Ishikawa (cell line): ENCODE measurements at regions not wholly inside any gene's neighbourhood (a gene's known extent, or its start where the extent isn't known, plus 50 kb on each side); places are given as distances from the start of the nearest gene placed in this dataset.

Experiments used
- CREB1 ChIP-seq: IDR thresholded peaks from 2 replicates; pipeline ENCODE4 v1.6.1; 2012; ENCODE audit warnings: low read depth
- EGR1 ChIP-seq: IDR thresholded peaks from 2 replicates; pipeline ENCODE4 v1.6.1; 2012
- EP300 ChIP-seq: IDR thresholded peaks from 2 replicates; pipeline ENCODE4 v1.6.1; 2012; ENCODE audit warnings: borderline replicate concordance
- RAD21 ChIP-seq: IDR thresholded peaks from 2 replicates; pipeline ENCODE4 v1.6.1; 2012; ENCODE audit warnings: low read depth
- REST ChIP-seq: IDR thresholded peaks from 2 replicates; pipeline ENCODE4 v1.6.1; 2012; ENCODE audit warnings: low read depth, mild to moderate bottlenecking
- TAF1 ChIP-seq: IDR thresholded peaks from 2 replicates; pipeline ENCODE4 v1.6.1; 2012; ENCODE audit warnings: low read depth, mild to moderate bottlenecking
- ZBTB7A ChIP-seq: IDR thresholded peaks from 2 replicates; pipeline ENCODE4 v1.6.1; 2012; ENCODE audit warnings: low read depth
- TF ChIP-seq, protein P1 (sequence below): IDR thresholded peaks from 2 replicates; pipeline ENCODE4 v1.6.1; 2012
- TF ChIP-seq, protein P2 (sequence below): IDR thresholded peaks from 2 replicates; pipeline ENCODE4 v1.6.1; 2012

GRCh38 chr3:65158023-65158422 lies 470.2 kb upstream of the ADAMTS9 start:
- TF ChIP-seq RAD21: no peak
- no peak for TF ChIP-seq TAF1
- no peak for TF ChIP-seq REST
- TF ChIP-seq EP300: no peak
- TF ChIP-seq ZBTB7A: no peak
- TF ChIP-seq CREB1: no peak
- TF ChIP-seq, protein P1, sequence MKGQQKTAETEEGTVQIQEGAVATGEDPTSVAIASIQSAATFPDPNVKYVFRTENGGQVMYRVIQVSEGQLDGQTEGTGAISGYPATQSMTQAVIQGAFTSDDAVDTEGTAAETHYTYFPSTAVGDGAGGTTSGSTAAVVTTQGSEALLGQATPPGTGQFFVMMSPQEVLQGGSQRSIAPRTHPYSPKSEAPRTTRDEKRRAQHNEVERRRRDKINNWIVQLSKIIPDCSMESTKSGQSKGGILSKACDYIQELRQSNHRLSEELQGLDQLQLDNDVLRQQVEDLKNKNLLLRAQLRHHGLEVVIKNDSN: no peak
- no peak for TF ChIP-seq EGR1
- TF ChIP-seq, protein P2, sequence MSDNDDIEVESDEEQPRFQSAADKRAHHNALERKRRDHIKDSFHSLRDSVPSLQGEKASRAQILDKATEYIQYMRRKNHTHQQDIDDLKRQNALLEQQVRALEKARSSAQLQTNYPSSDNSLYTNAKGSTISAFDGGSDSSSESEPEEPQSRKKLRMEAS: no peak
